ENCODE measurements at regions not wholly inside any gene's neighbourhood (a gene's known extent, or its start where the extent isn't known, plus 50 kb on each side); places are given as distances from the start of the nearest gene placed in this dataset.

- no peak for DNase-seq (ENCODE audit: low spot score, unreplicated experiment)
- Mint-ChIP-seq H3K27ac (no peak overlapping the region), H3K4me1 (ENCODE audit: low read depth) (no peaks in the 10 kb centered on the region), H3K4me3 (ENCODE audit: low read depth) (no peak overlapping the region), H3K9me3 (ENCODE audit: low read depth) (no peaks in the 10 kb centered on the region), H3K36me3 (ENCODE audit: insufficient read depth) (no peaks in the 10 kb centered on the region), H3K27me3 (peaks cover 6% of the 10 kb centered on the region)
- TF ChIP-seq CTCF (IDR thresholded peaks at IDR 0.05; ENCODE audit: unreplicated experiment): no peak
Measured at GRCh38 chr1:102627145-102627544, 481.2 kb downstream of the COL11A1 start.

- Mint-ChIP-seq H3K27ac (no peak overlapping the region), H3K27me3 (peaks cover 44% of the 10 kb centered on the region), H3K36me3 (ENCODE audit: insufficient read depth) (no peaks in the 10 kb centered on the region), H3K4me3 (ENCODE audit: low read depth) (no peak overlapping the region), H3K9me3 (ENCODE audit: low read depth) (peaks cover 13% of the 10 kb centered on the region), H3K4me1 (ENCODE audit: low read depth) (peaks cover 16% of the 10 kb centered on the region)
- no peak for TF ChIP-seq CTCF (IDR thresholded peaks at IDR 0.05; ENCODE audit: unreplicated experiment)
- DNase-seq (ENCODE audit: low spot score, unreplicated experiment): no peak
Measured at GRCh38 chr1:102615896-102616295, 492.4 kb downstream of the COL11A1 start.

- no peak for TF ChIP-seq CTCF (IDR thresholded peaks at IDR 0.05; ENCODE audit: unreplicated experiment)
- no peaks in the 10 kb centered on the region for H3K36me3 Mint-ChIP-seq (ENCODE audit: insufficient read depth)
- H3K4me3 Mint-ChIP-seq (ENCODE audit: low read depth): no peak overlapping the region
- no peaks in the 10 kb centered on the region for H3K27me3 Mint-ChIP-seq
- no peaks in the 10 kb centered on the region for H3K9me3 Mint-ChIP-seq (ENCODE audit: low read depth)
- no peak overlapping the region for H3K27ac Mint-ChIP-seq
- H3K4me1 Mint-ChIP-seq (ENCODE audit: low read depth): no peaks in the 10 kb centered on the region
- no peak for DNase-seq (ENCODE audit: low spot score, unreplicated experiment)
Measured at GRCh38 chr1:102595106-102595505, 513.2 kb downstream of the COL11A1 start.

- H3K4me1 Mint-ChIP-seq (ENCODE audit: low read depth): no peaks in the 10 kb centered on the region
- no peaks in the 10 kb centered on the region for H3K27me3 Mint-ChIP-seq
- no peaks in the 10 kb centered on the region for H3K36me3 Mint-ChIP-seq (ENCODE audit: insufficient read depth)
- H3K27ac Mint-ChIP-seq: no peak overlapping the region
- no peaks in the 10 kb centered on the region for H3K9me3 Mint-ChIP-seq (ENCODE audit: low read depth)
- DNase-seq (ENCODE audit: low spot score, unreplicated experiment): no peak
- no peak for TF ChIP-seq CTCF (IDR thresholded peaks at IDR 0.05; ENCODE audit: unreplicated experiment)
- no peak overlapping the region for H3K4me3 Mint-ChIP-seq (ENCODE audit: low read depth)
Measured at GRCh38 chr1:102593276-102593675, 515.0 kb downstream of the COL11A1 start.

- no peak for TF ChIP-seq CTCF (IDR thresholded peaks at IDR 0.05; ENCODE audit: unreplicated experiment)
- H3K27ac Mint-ChIP-seq: no peak overlapping the region
Measured at GRCh38 chr1:102588536-102588935, 519.8 kb downstream of the COL11A1 start.

More at GRCh38 chr1:102588536-102588935, 519.8 kb downstream of the COL11A1 start:
- H3K27me3 Mint-ChIP-seq: no peaks in the 10 kb centered on the region
- no peaks in the 10 kb centered on the region for H3K36me3 Mint-ChIP-seq (ENCODE audit: insufficient read depth)
- no peaks in the 10 kb centered on the region for H3K4me1 Mint-ChIP-seq (ENCODE audit: low read depth)
- no peak overlapping the region for H3K4me3 Mint-ChIP-seq (ENCODE audit: low read depth)
- no peak for DNase-seq (ENCODE audit: low spot score, unreplicated experiment)
- H3K9me3 Mint-ChIP-seq (ENCODE audit: low read depth): no peaks in the 10 kb centered on the region

Measured in progenitor cell of endocrine pancreas (in vitro differentiated cells).